GM19372 (cell line): ENCODE measurements at regions not wholly inside any gene's neighbourhood (a gene's known extent, or its start where the extent isn't known, plus 50 kb on each side); places are given as distances from the start of the nearest gene placed in this dataset.
"Not testable (repeated sequence)": the region's sequence is repeated elsewhere in the genome, so short reads cannot be mapped to it uniquely, and the experiment has no call there.

Experiments
- ATAC-seq: cut with Tn5 transposase; IDR thresholded peaks from one replicate; pipeline ENCODE4 v1.9.1; 2021; ENCODE audit warnings: mild to moderate bottlenecking, low read depth, moderate library complexity; ENCODE audit not compliant: unreplicated experiment

GRCh38 chr10:30172673-30173072 is 113.3 kb upstream of the JCAD start:
- ATAC-seq, result no peak

- no peak for ATAC-seq
These were observed 112.7 kb upstream of the JCAD start for GRCh38 chr10:30172091-30172490.

- no peak for ATAC-seq
These were observed 112.2 kb upstream of the JCAD start for GRCh38 chr10:30171601-30172000.

GRCh38 chr10:30170814-30171213 is 111.4 kb upstream of the JCAD start:
- ATAC-seq, result no peak

- no peak for ATAC-seq
These were observed 110.8 kb upstream of the JCAD start for GRCh38 chr10:30170146-30170545.

- ATAC-seq, result no peak
These were observed 110.0 kb upstream of the JCAD start for GRCh38 chr10:30169342-30169741.

GRCh38 chr10:30166929-30167328 is 107.5 kb upstream of the JCAD start:
- no peak for ATAC-seq

GRCh38 chr10:30163410-30163809 is 104.0 kb upstream of the JCAD start:
- not testable (repeated sequence) for ATAC-seq

GRCh38 chr10:30162796-30163195 is 103.4 kb upstream of the JCAD start:
- not testable (repeated sequence) for ATAC-seq

- no peak for ATAC-seq
These were observed 101.0 kb upstream of the JCAD start for GRCh38 chr10:30160271-30160982.

GRCh38 chr10:30159614-30160013 is 100.2 kb upstream of the JCAD start:
- ATAC-seq, result not testable (repeated sequence)

- ATAC-seq, result no peak
These were observed 99.1 kb upstream of the JCAD start for GRCh38 chr10:30158325-30158960.

GRCh38 chr10:30155401-30155800 is 96.0 kb upstream of the JCAD start:
- no peak for ATAC-seq

GRCh38 chr10:30154561-30154960 is 95.2 kb upstream of the JCAD start:
- no peak for ATAC-seq

- no peak for ATAC-seq
These were observed 94.7 kb upstream of the JCAD start for GRCh38 chr10:30154126-30154525.

- no peak for ATAC-seq
These were observed 92.4 kb upstream of the JCAD start for GRCh38 chr10:30151581-30152389.

- ATAC-seq, result no peak
These were observed 82.0 kb upstream of the JCAD start for GRCh38 chr10:30141423-30141822.

GRCh38 chr10:30134171-30134945 is 75.0 kb upstream of the JCAD start:
- ATAC-seq, result no peak

GRCh38 chr10:30133198-30133597 is 73.8 kb upstream of the JCAD start:
- no peak for ATAC-seq

GRCh38 chr10:30131369-30131768 is 72.0 kb upstream of the JCAD start:
- ATAC-seq, result not testable (repeated sequence)

GRCh38 chr10:30129326-30129725 is 69.9 kb upstream of the JCAD start:
- not testable (repeated sequence) for ATAC-seq
